Germinal center (tissue), 1 donor: ENCODE measurements at regions not wholly inside any gene's neighbourhood (a gene's known extent, or its start where the extent isn't known, plus 50 kb on each side); places are given as distances from the start of the nearest gene placed in this dataset.
"Not testable (repeated sequence)": the region's sequence is repeated elsewhere in the genome, so short reads cannot be mapped to it uniquely, and the experiment has no call there.

Source experiments
- DNase-seq: peaks from one replicate; pipeline ENCODE4 v3.0.0; 2012; ENCODE audit warnings: mixed read lengths, low spot score

- no peak for DNase-seq
Observed at GRCh38 chr5:100017520-100018262, 517.5 kb upstream of the FAM174A start.

- not testable (repeated sequence) for DNase-seq
Observed at GRCh38 chr5:100013305-100013704, 521.9 kb upstream of the FAM174A start.

GRCh38 chr5:100011160-100011559, 524.0 kb upstream of the FAM174A start:
- DNase-seq, result not testable (repeated sequence)

- no peak for DNase-seq
Observed at GRCh38 chr5:100004969-100005368, 530.2 kb upstream of the FAM174A start.

GRCh38 chr5:99998319-99998718, 536.9 kb upstream of the FAM174A start:
- no peak for DNase-seq

- no peak for DNase-seq
Observed at GRCh38 chr5:99995407-99995806, 539.8 kb upstream of the FAM174A start.

GRCh38 chr5:99973779-99974178, 561.4 kb upstream of the FAM174A start:
- DNase-seq, result no peak

GRCh38 chr5:99955962-99956361, 579.2 kb upstream of the FAM174A start:
- DNase-seq, result no peak

GRCh38 chr5:99955006-99955405, 580.2 kb upstream of the FAM174A start:
- no peak for DNase-seq

- no peak for DNase-seq
Observed at GRCh38 chr5:99949969-99950524, 585.1 kb upstream of the FAM174A start.

GRCh38 chr5:99949361-99949760, 585.8 kb upstream of the FAM174A start:
- DNase-seq, result no peak

- no peak for DNase-seq
Observed at GRCh38 chr5:99948850-99949249, 586.3 kb upstream of the FAM174A start.

GRCh38 chr5:99945478-99946442, 589.4 kb upstream of the FAM174A start:
- no peak for DNase-seq

GRCh38 chr5:99940540-99940939, 594.6 kb upstream of the FAM174A start:
- DNase-seq, result no peak

GRCh38 chr5:99936911-99937310, 598.3 kb upstream of the FAM174A start:
- no peak for DNase-seq

- no peak for DNase-seq
Observed at GRCh38 chr5:99929806-99930135, 605.4 kb upstream of the FAM174A start.

GRCh38 chr5:99929067-99929805, 605.9 kb upstream of the FAM174A start:
- no peak for DNase-seq

GRCh38 chr5:99928490-99928889, 606.7 kb upstream of the FAM174A start:
- no peak for DNase-seq

GRCh38 chr5:99926463-99926862, 608.7 kb upstream of the FAM174A start:
- no peak for DNase-seq

- DNase-seq, result no peak
Observed at GRCh38 chr5:99922386-99922785, 612.8 kb upstream of the FAM174A start.

- DNase-seq, result no peak
Observed at GRCh38 chr5:99911971-99912370, 623.2 kb upstream of the FAM174A start.

GRCh38 chr5:99906776-99907175, 628.4 kb upstream of the FAM174A start:
- DNase-seq, result no peak
